Endothelial cell of hepatic sinusoid (primary cell): ENCODE measurements at regions not wholly inside any gene's neighbourhood (a gene's known extent, or its start where the extent isn't known, plus 50 kb on each side); places are given as distances from the start of the nearest gene placed in this dataset.

Experiments
- in situ Hi-C: cut with HindIII; loops from 2 replicates; pipeline ENCODE4 v1.10.0; 2017; ENCODE audit warnings: low sequenced_read_pairs

- in situ Hi-C loops = no loop called here
These were observed 77.5 kb upstream of the HK2 start for GRCh38 chr2:74756356-74756890.

DNA sequence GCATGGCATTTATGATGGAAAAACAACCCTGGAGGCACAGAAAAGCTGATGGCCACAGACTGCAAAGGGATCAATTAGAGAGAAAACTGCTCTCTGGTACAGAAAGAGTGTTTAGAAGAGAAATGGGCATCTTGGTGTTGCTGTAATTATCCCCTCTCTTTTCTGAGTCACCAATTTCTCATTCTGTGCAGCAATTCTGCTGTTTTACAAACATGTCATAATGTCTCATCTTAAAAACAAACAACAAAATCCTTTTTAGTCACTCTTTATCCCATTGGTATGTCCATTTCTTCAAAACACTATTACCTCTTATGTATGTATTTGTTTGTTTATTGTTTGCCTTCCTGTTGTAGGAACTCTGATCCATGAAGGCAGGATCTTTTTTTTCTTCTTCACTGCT, 73.9 kb upstream of the HK2 start:
- in situ Hi-C loops = no loop called here

GRCh38 chr2:74760875-74761630, 72.9 kb upstream of the HK2 start:
- in situ Hi-C loops = no loop called here

DNA sequence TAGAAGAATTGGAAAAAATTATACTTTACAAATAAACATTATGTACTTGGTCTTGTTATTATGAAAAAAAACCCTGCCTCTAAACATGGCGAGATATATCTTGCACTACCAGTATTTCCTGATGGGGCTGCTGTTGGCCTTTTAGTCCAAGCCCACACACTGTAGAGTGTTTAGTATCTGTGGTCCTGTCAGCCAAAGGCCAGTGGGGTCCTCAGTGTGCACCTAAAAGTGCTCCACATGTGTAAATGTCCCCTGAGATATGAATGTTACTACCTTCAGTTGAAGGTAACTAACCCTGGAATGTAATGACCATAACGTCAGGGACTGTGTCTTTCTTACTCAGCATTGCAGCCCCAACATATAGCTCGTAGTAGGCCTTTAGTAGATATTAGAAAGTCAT, 71.1 kb upstream of the HK2 start:
- in situ Hi-C loops = no loop called here

- in situ Hi-C loops = no loop called here
These were observed 69.9 kb upstream of the HK2 start for GRCh38 chr2:74763962-74764428.

DNA sequence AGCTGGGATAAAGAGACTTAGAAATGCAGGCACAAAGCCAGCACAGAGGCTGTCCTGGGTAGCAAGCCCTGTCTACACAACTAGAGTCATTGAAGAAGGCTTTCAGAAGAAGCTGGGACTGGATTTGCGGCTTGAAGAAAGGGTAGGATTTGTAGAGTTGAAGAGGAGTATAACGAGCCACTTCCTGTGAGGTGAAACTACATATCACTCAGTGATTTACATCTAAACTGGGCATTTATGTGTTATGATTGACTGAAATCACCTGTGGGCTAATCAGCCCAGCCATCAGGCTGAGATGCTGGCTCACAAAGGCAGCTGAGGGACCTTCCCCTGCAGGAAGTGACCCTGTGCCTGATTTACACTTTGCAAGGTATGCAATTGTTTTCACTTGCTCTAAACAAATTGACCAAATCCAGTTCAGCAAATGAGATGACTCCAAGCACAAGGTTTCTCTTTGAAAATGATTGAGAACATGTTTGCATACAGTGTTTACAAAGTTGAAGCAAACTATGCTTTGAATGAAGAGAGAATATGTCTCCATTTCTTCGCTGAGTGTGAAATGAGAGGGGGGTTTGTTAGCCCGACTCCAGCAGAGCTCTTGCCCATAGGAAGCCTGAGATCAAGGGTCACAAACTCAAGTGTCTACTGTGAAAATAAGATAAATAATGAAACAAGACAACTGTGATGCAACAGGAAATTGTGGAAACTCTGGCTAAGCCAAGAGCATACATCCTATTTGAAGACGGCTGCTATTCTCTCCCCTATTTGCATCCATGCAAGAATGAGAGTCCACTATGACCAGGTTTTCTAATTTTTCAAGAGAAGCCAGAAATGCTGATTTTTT, 69.3 kb upstream of the HK2 start:
- in situ Hi-C loops = loop anchor here (5.0 kb wide), 1 partner anchor 53 kb away; no protein-coding TSS in a partner anchor

- in situ Hi-C loops = loop anchor here (5.0 kb wide), 1 partner anchor 51 kb away; no protein-coding TSS in a partner anchor
These were observed 67.1 kb upstream of the HK2 start for GRCh38 chr2:74766780-74767179.

GRCh38 chr2:74767618-74768017, 66.3 kb upstream of the HK2 start:
- in situ Hi-C loops = loop anchor here (5.0 kb wide), 1 partner anchor 50 kb away; no protein-coding TSS in a partner anchor

- in situ Hi-C loops = loop anchor here (5.0 kb wide), 1 partner anchor 49 kb away; no protein-coding TSS in a partner anchor
These were observed 65.5 kb upstream of the HK2 start for GRCh38 chr2:74768401-74768914.

GRCh38 chr2:74772046-74772445, 61.9 kb upstream of the HK2 start:
- in situ Hi-C loops = no loop called here

DNA sequence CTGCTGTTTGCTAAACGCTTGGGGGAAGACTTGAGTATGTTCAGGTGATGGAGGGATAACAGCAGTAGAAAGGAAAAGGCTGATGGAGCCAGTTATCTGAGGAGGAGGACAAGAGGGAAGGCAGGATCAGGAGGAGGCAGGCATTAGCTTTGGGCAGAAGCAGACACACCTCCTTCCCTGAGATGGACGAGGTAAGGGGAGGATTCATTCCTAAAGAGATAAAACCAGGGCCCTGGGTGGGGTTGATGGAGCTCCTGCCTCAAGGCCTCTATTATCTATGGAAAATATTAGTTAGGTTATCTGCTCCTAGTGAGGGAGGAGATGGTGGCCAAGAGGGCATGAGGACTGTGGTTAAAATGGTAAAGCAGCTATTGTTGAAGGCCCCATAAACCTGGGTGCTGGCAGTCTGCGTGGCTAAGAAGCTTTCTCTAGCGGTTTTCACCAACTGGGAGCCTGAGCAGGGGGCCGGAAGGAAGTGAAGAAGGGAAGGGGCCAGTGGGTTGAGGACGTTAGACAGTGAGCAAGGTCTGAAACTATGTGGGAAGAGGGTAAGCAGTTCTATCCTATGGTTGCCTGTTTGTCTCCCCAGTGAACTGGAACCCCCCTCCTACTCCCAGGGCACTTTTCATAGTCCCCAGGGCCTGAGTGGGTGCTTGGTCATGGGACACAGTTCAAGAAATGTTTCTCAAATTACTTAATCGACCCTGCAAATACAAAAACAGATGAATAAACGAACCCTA, 56.6 kb upstream of the HK2 start:
- in situ Hi-C loops = no loop called here

- in situ Hi-C loops = no loop called here
These were observed 55.3 kb upstream of the HK2 start for GRCh38 chr2:74778381-74779264.

DNA sequence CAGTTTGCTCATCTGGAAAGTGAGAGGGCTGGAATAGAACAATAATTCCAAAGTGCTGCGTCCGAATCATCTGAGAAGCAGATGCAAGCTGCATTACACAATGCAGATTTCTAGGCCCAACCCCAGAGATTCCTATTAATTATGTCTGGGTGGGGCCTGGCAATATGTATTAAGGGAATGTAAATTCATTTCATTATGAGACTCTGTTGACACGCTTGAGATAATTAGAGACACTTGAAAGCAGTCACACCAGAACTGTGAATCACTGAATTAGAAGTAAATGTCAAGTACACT, 54.7 kb upstream of the HK2 start:
- in situ Hi-C loops = no loop called here

DNA sequence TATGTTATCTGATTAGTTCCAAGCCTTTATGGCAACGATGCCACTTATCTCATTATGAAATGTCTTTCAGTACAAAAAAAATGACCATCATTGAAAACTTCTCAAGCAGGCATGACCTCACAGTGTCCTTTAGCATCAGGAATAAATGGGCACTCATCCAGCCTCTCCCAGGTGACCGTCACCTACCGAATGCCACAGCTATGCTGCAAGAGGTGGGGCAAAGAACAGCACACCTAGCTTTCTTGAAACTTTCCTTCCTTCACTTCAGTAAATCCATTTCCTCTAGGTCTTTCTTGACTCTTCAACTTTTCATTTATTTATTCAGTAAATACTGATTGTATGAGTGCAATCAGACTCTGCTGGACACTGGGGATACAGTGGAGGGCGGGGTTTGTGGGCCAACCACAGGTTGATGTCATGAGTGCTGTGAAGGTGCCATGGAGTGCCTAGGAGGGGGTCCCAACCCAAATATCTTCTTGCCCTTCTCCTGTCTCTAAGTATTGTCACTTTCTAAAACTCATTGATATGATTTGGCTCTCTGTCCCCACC, 54.3 kb upstream of the HK2 start:
- in situ Hi-C loops = no loop called here
